OCI-LY3 (cell line): ENCODE measurements at regions not wholly inside any gene's neighbourhood (a gene's known extent, or its start where the extent isn't known, plus 50 kb on each side); places are given as distances from the start of the nearest gene placed in this dataset.
A peak's percentile ranks its signal among the peaks of the same experiment; 100 is the strongest.
"Not testable (repeated sequence)": the region's sequence is repeated elsewhere in the genome, so short reads cannot be mapped to it uniquely, and the experiment has no call there.

Experiments
- H2AFZ ChIP-seq: fragments of 200-600, 300-600 bp; shearing (Covaris generic); 2 replicates; pipeline ENCODE4 v1.6.0; 2014; ENCODE audit warnings: antibody characterized with exemption, low read depth, low read length
- H3K27ac ChIP-seq: fragments of 200-600, 300-600 bp; sonication (generic); 2 replicates; pipeline ENCODE4 v1.5.1; 2014; ENCODE audit warnings: mild to moderate bottlenecking, low read length, moderate library complexity, mixed read lengths
- H3K27me3 ChIP-seq: fragments of 200-600, 300-600 bp; sonication (generic); 2 replicates; pipeline ENCODE4 v1.6.1; 2014; ENCODE audit warnings: low read depth, low read length, mixed read lengths
- H3K36me3 ChIP-seq: fragments of 200-600, 300-600 bp; sonication (generic); replicated peaks from 2 replicates; pipeline ENCODE3; 2014; ENCODE audit warnings: low read depth, low read length, mixed read lengths
- H3K4me1 ChIP-seq: fragments of 300-600, 200-600 bp; sonication (generic); 2 replicates; pipeline ENCODE4 v1.6.1; 2014; ENCODE audit warnings: low read length, mixed read lengths
- H3K4me2 ChIP-seq: fragments of 200-600, 300-600 bp; sonication (generic); 2 replicates; pipeline ENCODE4 v1.6.1; 2014; ENCODE audit warnings: low read length, mixed read lengths
- H3K4me3 ChIP-seq: fragments of 300-600, 200-600 bp; sonication (generic); 2 replicates; pipeline ENCODE4 v1.5.1; 2014; ENCODE audit warnings: antibody characterized with exemption, mild to moderate bottlenecking, low read length, moderate library complexity
- H3K79me2 ChIP-seq: fragments of 300-600, 200-600 bp; shearing (Covaris generic); 2 replicates; pipeline ENCODE4 v1.6.1; 2014; ENCODE audit warnings: mild to moderate bottlenecking, low read length, mixed read lengths
- H3K9ac ChIP-seq: fragments of 300-600, 200-600 bp; shearing (Covaris generic); 2 replicates; pipeline ENCODE4 v1.6.0; 2014; ENCODE audit warnings: mild to moderate bottlenecking, low read length, moderate library complexity
- H3K9me3 ChIP-seq: fragments of 200-600, 300-600 bp; shearing (Covaris generic); 2 replicates; pipeline ENCODE4 v1.6.1; 2014; ENCODE audit warnings: low read length, mixed read lengths; ENCODE audit not compliant: insufficient read depth
- H4K20me1 ChIP-seq: fragments of 200-600, 300-600 bp; sonication (generic); 2 replicates; pipeline ENCODE4 v1.6.1; 2016; ENCODE audit warnings: low read length, mixed read lengths; ENCODE audit not compliant: insufficient read depth

GRCh38 chr16:15307184-15307583, 70.9 kb downstream of the NPIPA5 start:
- H2AFZ ChIP-seq, H3K27ac ChIP-seq, H3K36me3 ChIP-seq, H3K9ac ChIP-seq, H3K4me2 ChIP-seq, H4K20me1 ChIP-seq, H3K4me3 ChIP-seq, H3K4me1 ChIP-seq, H3K79me2 ChIP-seq, H3K9me3 ChIP-seq, H3K27me3 ChIP-seq: not testable (repeated sequence)

- H3K4me2 ChIP-seq, H3K9me3 ChIP-seq, H3K9ac ChIP-seq, H3K27me3 ChIP-seq, H2AFZ ChIP-seq, H3K36me3 ChIP-seq, H4K20me1 ChIP-seq, H3K79me2 ChIP-seq, H3K27ac ChIP-seq, H3K4me3 ChIP-seq, H3K4me1 ChIP-seq: not testable (repeated sequence)
These were observed 72.2 kb downstream of the NPIPA5 start for GRCh38 chr16:15305889-15306288.

GRCh38 chr16:15303667-15304324, 74.3 kb downstream of the NPIPA5 start:
- not testable (repeated sequence) for H3K4me3 ChIP-seq, H3K27ac ChIP-seq, H3K27me3 ChIP-seq, H3K4me1 ChIP-seq, H2AFZ ChIP-seq, H3K4me2 ChIP-seq, H3K9me3 ChIP-seq, H4K20me1 ChIP-seq, H3K79me2 ChIP-seq, H3K36me3 ChIP-seq, H3K9ac ChIP-seq

GRCh38 chr16:15297104-15297503, 81.0 kb downstream of the NPIPA5 start:
- not testable (repeated sequence) for H3K4me1 ChIP-seq, H3K4me2 ChIP-seq, H3K27ac ChIP-seq, H3K27me3 ChIP-seq, H4K20me1 ChIP-seq, H3K36me3 ChIP-seq, H3K79me2 ChIP-seq, H3K9ac ChIP-seq, H3K9me3 ChIP-seq, H3K4me3 ChIP-seq, H2AFZ ChIP-seq

GRCh38 chr16:15274796-15275195, 103.3 kb downstream of the NPIPA5 start:
- not testable (repeated sequence) for H2AFZ ChIP-seq, H3K36me3 ChIP-seq, H3K27ac ChIP-seq, H3K9me3 ChIP-seq, H3K4me3 ChIP-seq, H3K79me2 ChIP-seq, H3K27me3 ChIP-seq, H3K4me2 ChIP-seq, H3K4me1 ChIP-seq, H4K20me1 ChIP-seq, H3K9ac ChIP-seq

GRCh38 chr16:15273964-15274363, 104.1 kb downstream of the NPIPA5 start:
- not testable (repeated sequence) for H3K9ac ChIP-seq, H2AFZ ChIP-seq, H3K4me1 ChIP-seq, H3K9me3 ChIP-seq, H3K4me2 ChIP-seq, H3K36me3 ChIP-seq, H3K4me3 ChIP-seq, H3K27me3 ChIP-seq, H4K20me1 ChIP-seq, H3K27ac ChIP-seq, H3K79me2 ChIP-seq

GRCh38 chr16:15266941-15267340, 111.2 kb downstream of the NPIPA5 start:
- not testable (repeated sequence) for H3K4me1 ChIP-seq, H4K20me1 ChIP-seq, H3K9ac ChIP-seq, H3K27ac ChIP-seq, H3K36me3 ChIP-seq, H3K27me3 ChIP-seq, H3K4me2 ChIP-seq, H3K79me2 ChIP-seq, H3K9me3 ChIP-seq, H2AFZ ChIP-seq, H3K4me3 ChIP-seq

- not testable (repeated sequence) for H3K36me3 ChIP-seq, H3K79me2 ChIP-seq, H3K9ac ChIP-seq, H3K27ac ChIP-seq, H3K9me3 ChIP-seq, H3K4me1 ChIP-seq, H4K20me1 ChIP-seq, H2AFZ ChIP-seq, H3K27me3 ChIP-seq
- H3K4me2 ChIP-seq, result peak overlapping the region; percentile 44
- peak overlapping the region; percentile 54 for H3K4me3 ChIP-seq
These were observed 115.9 kb downstream of the NPIPA5 start for GRCh38 chr16:15262212-15262611.

- not testable (repeated sequence) for H3K27ac ChIP-seq, H3K79me2 ChIP-seq, H3K36me3 ChIP-seq, H3K4me1 ChIP-seq, H3K4me3 ChIP-seq, H2AFZ ChIP-seq, H3K27me3 ChIP-seq, H3K9me3 ChIP-seq, H3K4me2 ChIP-seq, H3K9ac ChIP-seq, H4K20me1 ChIP-seq
These were observed 130.1 kb downstream of the NPIPA5 start for GRCh38 chr16:15247971-15248370.

- not testable (repeated sequence) for H3K4me3 ChIP-seq, H3K4me1 ChIP-seq, H3K36me3 ChIP-seq, H3K27ac ChIP-seq, H3K9ac ChIP-seq, H3K27me3 ChIP-seq, H4K20me1 ChIP-seq, H3K4me2 ChIP-seq, H3K79me2 ChIP-seq, H2AFZ ChIP-seq, H3K9me3 ChIP-seq
These were observed 141.3 kb downstream of the NPIPA5 start for GRCh38 chr16:15236674-15237323.
